ENCODE measurements at regions not wholly inside any gene's neighbourhood (a gene's known extent, or its start where the extent isn't known, plus 50 kb on each side); places are given as distances from the start of the nearest gene placed in this dataset.

- peaks cover 0 to 10% (median 0%) of the 10 kb centered on the region in 4 donors for H3K9me3 ChIP-seq
- no peaks in the 10 kb centered on the region for H3K27me3 ChIP-seq
- H3K4me3 ChIP-seq = no peak overlapping the region
- 51 to 63% methylated on average over 1 of the region's 1 CpG for WGBS, 2 donors
- DNase-seq = no peak
- TF ChIP-seq EP300 (IDR thresholded peaks at IDR 0.05) (no peak), POLR2A (IDR thresholded peaks at IDR 0.05) (no peak)
- H3K4me1 ChIP-seq = no peaks in the 10 kb centered on the region
- H3K36me3 ChIP-seq = no peaks in the 10 kb centered on the region
- no peak overlapping the region for H3K27ac ChIP-seq
- intact Hi-C loops (cut with DNase I) = no loop called here
Measured at GRCh38 chr16:35497399-35497798, 2038.0 kb downstream of the TP53TG3F start.

- TF ChIP-seq POLR2A (IDR thresholded peaks at IDR 0.05) = no peak
- intact Hi-C loops (cut with DNase I) = no loop called here
- Histone ChIP-seq H3K27ac (no peak overlapping the region), H3K4me1 (no peaks in the 10 kb centered on the region), H3K9me3 (peaks cover 0 to 18% (median 0%) of the 10 kb centered on the region in 4 donors), H3K4me3 (no peak overlapping the region), H3K36me3 (no peaks in the 10 kb centered on the region), H3K27me3 (peaks cover 0 to 19% (median 0%) of the 10 kb centered on the region in 3 donors)
- no peak for DNase-seq
- 67 to 72% methylated on average over 51 of the region's 51 CpGs for WGBS, 2 donors
Measured at GRCh38 chr16:35506018-35506897, 2046.8 kb downstream of the TP53TG3F start.

DNA sequence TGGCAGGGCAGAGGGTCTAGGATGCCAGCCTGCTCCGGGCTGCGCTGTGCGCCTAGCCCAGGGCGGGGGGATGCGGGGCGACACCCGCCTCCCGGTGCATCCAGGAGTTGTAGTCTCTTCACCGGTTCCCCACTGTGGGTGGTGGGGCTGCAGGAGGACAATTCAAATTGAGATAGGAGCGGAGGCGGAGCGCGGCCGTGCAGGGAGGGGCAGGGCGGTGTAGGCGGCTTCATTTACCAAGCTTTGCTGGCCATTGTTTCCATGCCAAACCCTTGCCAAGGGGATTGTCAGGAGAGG lies 2047.4 kb downstream of the TP53TG3F start:
- DNase-seq = no peak
- Histone ChIP-seq H3K9me3 (peaks cover 0 to 20% (median 0%) of the 10 kb centered on the region in 4 donors), H3K36me3 (no peaks in the 10 kb centered on the region), H3K4me3 (no peak overlapping the region), H3K4me1 (no peaks in the 10 kb centered on the region), H3K27me3 (peaks cover 0 to 19% (median 0%) of the 10 kb centered on the region in 3 donors), H3K27ac (no peak overlapping the region)
- TF ChIP-seq, protein P1, sequence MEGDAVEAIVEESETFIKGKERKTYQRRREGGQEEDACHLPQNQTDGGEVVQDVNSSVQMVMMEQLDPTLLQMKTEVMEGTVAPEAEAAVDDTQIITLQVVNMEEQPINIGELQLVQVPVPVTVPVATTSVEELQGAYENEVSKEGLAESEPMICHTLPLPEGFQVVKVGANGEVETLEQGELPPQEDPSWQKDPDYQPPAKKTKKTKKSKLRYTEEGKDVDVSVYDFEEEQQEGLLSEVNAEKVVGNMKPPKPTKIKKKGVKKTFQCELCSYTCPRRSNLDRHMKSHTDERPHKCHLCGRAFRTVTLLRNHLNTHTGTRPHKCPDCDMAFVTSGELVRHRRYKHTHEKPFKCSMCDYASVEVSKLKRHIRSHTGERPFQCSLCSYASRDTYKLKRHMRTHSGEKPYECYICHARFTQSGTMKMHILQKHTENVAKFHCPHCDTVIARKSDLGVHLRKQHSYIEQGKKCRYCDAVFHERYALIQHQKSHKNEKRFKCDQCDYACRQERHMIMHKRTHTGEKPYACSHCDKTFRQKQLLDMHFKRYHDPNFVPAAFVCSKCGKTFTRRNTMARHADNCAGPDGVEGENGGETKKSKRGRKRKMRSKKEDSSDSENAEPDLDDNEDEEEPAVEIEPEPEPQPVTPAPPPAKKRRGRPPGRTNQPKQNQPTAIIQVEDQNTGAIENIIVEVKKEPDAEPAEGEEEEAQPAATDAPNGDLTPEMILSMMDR (IDR thresholded peaks at IDR 0.05) = no peak
- no peak for TF ChIP-seq POLR2AphosphoS5 (IDR thresholded peaks at IDR 0.05)
- TF ChIP-seq POLR2A (IDR thresholded peaks at IDR 0.05) = no peak
- TF ChIP-seq EP300 (IDR thresholded peaks at IDR 0.05) = no peak
- WGBS, 2 donors = 71 to 81% methylated on average over 16 of the region's 16 CpGs
- intact Hi-C loops (cut with DNase I) = no loop called here

DNA sequence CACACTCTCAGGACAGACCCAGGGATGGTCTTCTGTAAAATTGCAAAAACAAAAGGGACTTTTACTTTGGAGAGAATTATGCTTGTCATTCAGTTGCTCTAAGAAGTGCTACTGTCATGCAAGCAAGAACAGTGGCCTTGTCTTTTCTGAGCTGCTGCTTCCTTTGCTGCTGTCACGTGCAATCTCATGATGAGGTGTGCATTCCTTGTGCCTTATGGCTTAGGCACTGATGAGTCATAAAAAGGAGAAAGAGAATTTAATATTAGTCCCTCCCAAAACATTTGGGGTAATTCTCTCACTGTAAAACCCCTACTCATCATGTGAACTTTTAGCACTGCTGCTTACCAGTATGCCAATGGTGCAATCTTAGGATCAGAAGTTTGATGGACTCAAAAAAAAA lies 2051.3 kb downstream of the TP53TG3F start:
- WGBS, 2 donors = 38 to 42% methylated on average over 1 of the region's 1 CpG
- Histone ChIP-seq H3K27ac (no peak overlapping the region), H3K36me3 (no peaks in the 10 kb centered on the region), H3K4me3 (no peak overlapping the region), H3K27me3 (peaks cover 0 to 15% (median 0%) of the 10 kb centered on the region in 3 donors), H3K4me1 (no peaks in the 10 kb centered on the region), H3K9me3 (peaks cover 0 to 16% (median 0%) of the 10 kb centered on the region in 4 donors)
- TF ChIP-seq POLR2AphosphoS5 (IDR thresholded peaks at IDR 0.05) (no peak), EP300 (IDR thresholded peaks at IDR 0.05) (no peak), POLR2A (IDR thresholded peaks at IDR 0.05) (no peak)
- TF ChIP-seq, protein P1 (IDR thresholded peaks at IDR 0.05) = no peak
- intact Hi-C loops (cut with DNase I) = no loop called here
- DNase-seq = no peak

GRCh38 chr16:35516551-35516950 lies 2057.1 kb downstream of the TP53TG3F start:
- Histone ChIP-seq H3K27ac (no peak overlapping the region), H3K4me1 (no peaks in the 10 kb centered on the region), H3K9me3 (peaks cover 0 to 18% (median 0%) of the 10 kb centered on the region in 4 donors), H3K27me3 (no peaks in the 10 kb centered on the region), H3K4me3 (no peak overlapping the region), H3K36me3 (no peaks in the 10 kb centered on the region)
- no peak for TF ChIP-seq EP300 (IDR thresholded peaks at IDR 0.05)
- TF ChIP-seq POLR2AphosphoS5 (IDR thresholded peaks at IDR 0.05) = no peak
- no peak for TF ChIP-seq POLR2A (IDR thresholded peaks at IDR 0.05)
- TF ChIP-seq, protein P1 (IDR thresholded peaks at IDR 0.05) = no peak
- intact Hi-C loops (cut with DNase I) = no loop called here
- no peak for DNase-seq

All from sigmoid colon (tissue), 6 donors.